ENCODE measurements at regions not wholly inside any gene's neighbourhood (a gene's known extent, or its start where the extent isn't known, plus 50 kb on each side); places are given as distances from the start of the nearest gene placed in this dataset.

DNA sequence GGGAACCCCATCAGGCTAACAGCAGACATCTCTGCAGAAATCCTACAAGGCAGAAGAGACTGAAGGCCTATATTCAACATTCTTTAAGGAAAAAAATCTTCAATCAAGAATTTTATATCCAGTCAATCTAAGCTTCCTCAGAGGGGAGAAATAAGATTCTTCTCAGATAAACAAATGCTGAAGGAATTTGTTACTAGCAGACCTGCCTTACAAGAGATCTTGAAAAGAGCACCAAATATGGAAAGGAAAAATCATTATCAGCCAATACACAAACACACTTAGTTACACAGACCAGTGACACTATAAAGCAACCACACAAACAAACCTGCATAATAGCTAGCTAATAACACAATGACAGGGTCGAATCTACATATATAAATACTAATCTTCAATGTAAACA is 96.5 kb downstream of the SUCLG1 start:
- TF ChIP-seq EZH2 (IDR thresholded peaks at IDR 0.05; ENCODE audit: insufficient read depth, poor library complexity, severe bottlenecking) (no peak), EZH2phosphoT487 (IDR thresholded peaks at IDR 0.05; ENCODE audit: insufficient read depth, low read depth) (no peak)

Measured in GM23248 (cell line).